ENCODE measurements at regions not wholly inside any gene's neighbourhood (a gene's known extent, or its start where the extent isn't known, plus 50 kb on each side); places are given as distances from the start of the nearest gene placed in this dataset.

GRCh38 chr1:64356636-64357256 lies 113.2 kb upstream of the CACHD1 start:
- DNase-seq (no peak), ATAC-seq (ENCODE audit: poor library complexity) (no peak)
- intact Hi-C loops (cut with DNase I) = no loop called here

GRCh38 chr1:64357422-64357821 lies 112.5 kb upstream of the CACHD1 start:
- DNase-seq (no peak), ATAC-seq (ENCODE audit: poor library complexity) (no peak)
- intact Hi-C loops (cut with DNase I) = no loop called here

- ATAC-seq (ENCODE audit: poor library complexity) = no peak
- no peak for DNase-seq
- intact Hi-C loops (cut with DNase I) = no loop called here
Measured at GRCh38 chr1:64358692-64359091, 111.2 kb upstream of the CACHD1 start.

- intact Hi-C loops (cut with DNase I) = no loop called here
- ATAC-seq (ENCODE audit: poor library complexity) (no peak), DNase-seq (no peak)
Measured at GRCh38 chr1:64361974-64362373, 108.0 kb upstream of the CACHD1 start.

GRCh38 chr1:64363111-64363510 lies 106.8 kb upstream of the CACHD1 start:
- intact Hi-C loops (cut with DNase I) = no loop called here
- ATAC-seq (ENCODE audit: poor library complexity) (no peak), DNase-seq (no peak)

- DNase-seq (no peak), ATAC-seq (ENCODE audit: poor library complexity) (no peak)
- intact Hi-C loops (cut with DNase I) = no loop called here
Measured at GRCh38 chr1:64363616-64364015, 106.3 kb upstream of the CACHD1 start.

GRCh38 chr1:64366821-64367220 lies 103.1 kb upstream of the CACHD1 start:
- intact Hi-C loops (cut with DNase I) = no loop called here
- ATAC-seq (ENCODE audit: poor library complexity) (no peak), DNase-seq (no peak)

- DNase-seq (no peak), ATAC-seq (ENCODE audit: poor library complexity) (no peak)
- intact Hi-C loops (cut with DNase I) = no loop called here
Measured at GRCh38 chr1:64368344-64368743, 101.6 kb upstream of the CACHD1 start.

- ATAC-seq (ENCODE audit: poor library complexity) = no peak
- intact Hi-C loops (cut with DNase I) = no loop called here
- DNase-seq = no peak
Measured at GRCh38 chr1:64378826-64379225, 91.1 kb upstream of the CACHD1 start.

GRCh38 chr1:64387389-64388285 lies 82.3 kb upstream of the CACHD1 start:
- no peak for DNase-seq
- ATAC-seq (ENCODE audit: poor library complexity) = no peak
- intact Hi-C loops (cut with DNase I) = no loop called here

- no peak for ATAC-seq (ENCODE audit: poor library complexity)
- no peak for DNase-seq
- intact Hi-C loops (cut with DNase I) = no loop called here
Measured at GRCh38 chr1:64388336-64388735, 81.6 kb upstream of the CACHD1 start.

- DNase-seq (no peak), ATAC-seq (ENCODE audit: poor library complexity) (no peak)
- intact Hi-C loops (cut with DNase I) = no loop called here
Measured at GRCh38 chr1:64392109-64392508, 77.8 kb upstream of the CACHD1 start.

GRCh38 chr1:64393790-64394189 lies 76.1 kb upstream of the CACHD1 start:
- no peak for DNase-seq
- intact Hi-C loops (cut with DNase I) = no loop called here
- no peak for ATAC-seq (ENCODE audit: poor library complexity)

GRCh38 chr1:64396817-64397216 lies 73.1 kb upstream of the CACHD1 start:
- DNase-seq (no peak), ATAC-seq (ENCODE audit: poor library complexity) (no peak)
- intact Hi-C loops (cut with DNase I) = no loop called here

- ATAC-seq (ENCODE audit: poor library complexity) (no peak), DNase-seq (no peak)
- intact Hi-C loops (cut with DNase I) = no loop called here
Measured at GRCh38 chr1:64397541-64397940, 72.4 kb upstream of the CACHD1 start.

- intact Hi-C loops (cut with DNase I) = no loop called here
- ATAC-seq (ENCODE audit: poor library complexity) (no peak), DNase-seq (no peak)
Measured at GRCh38 chr1:64398936-64399335, 71.0 kb upstream of the CACHD1 start.

GRCh38 chr1:64401285-64401684 lies 68.6 kb upstream of the CACHD1 start:
- no peak for ATAC-seq (ENCODE audit: poor library complexity)
- DNase-seq = no peak
- intact Hi-C loops (cut with DNase I) = no loop called here

- DNase-seq (no peak), ATAC-seq (ENCODE audit: poor library complexity) (no peak)
- intact Hi-C loops (cut with DNase I) = no loop called here
Measured at GRCh38 chr1:64403331-64403730, 66.6 kb upstream of the CACHD1 start.

- ATAC-seq (ENCODE audit: poor library complexity) (no peak), DNase-seq (no peak)
- intact Hi-C loops (cut with DNase I) = no loop called here
Measured at GRCh38 chr1:64404202-64404601, 65.7 kb upstream of the CACHD1 start.

GRCh38 chr1:64405833-64406232 lies 64.1 kb upstream of the CACHD1 start:
- intact Hi-C loops (cut with DNase I) = no loop called here
- DNase-seq = no peak
- ATAC-seq (ENCODE audit: poor library complexity) = no peak
